HCT116 (cell line): ENCODE measurements at regions not wholly inside any gene's neighbourhood (a gene's known extent, or its start where the extent isn't known, plus 50 kb on each side); places are given as distances from the start of the nearest gene placed in this dataset.

Source experiments
- ATAC-seq: fragments of 200-7000 bp; cut with Tn5 transposase; 2 replicates; pipeline ENCODE4 v1.9.1; 2020; ENCODE audit warnings: mild to moderate bottlenecking, moderate library complexity
- BruUV-seq: library from RNA; stranded (reverse); fragments of 400-500 nt; replicated peaks from 2 replicates; lab custom pipeline; 2021; lab: Mats Ljungman, UMichigan
- CTCF ChIA-PET: fragments of 300-600 bp; sonication (Branson Sonifier 250); formaldehyde crosslinking; loops from one replicate; lab custom pipeline; 2021; ENCODE audit warnings: antibody characterized with exemption; lab: Charles Lee
- POLR2A ChIA-PET: fragments of 300-600, 350-600 bp; sonication (Branson Sonifier 250); formaldehyde crosslinking; loops from one replicate; lab custom pipeline; 2021; ENCODE audit warnings: antibody characterized with exemption; lab: Charles Lee
- RAD21 ChIA-PET, 2 experiments: fragments of 300-600 bp; sonication (Branson Sonifier 250); formaldehyde crosslinking; loops; one replicate each; lab custom pipeline; 2023; ENCODE audit warnings: low total read pairs in 2 of 2; ENCODE audit not compliant: uncharacterized antibody in 2 of 2, unreplicated experiment in 2 of 2, low non-redundant PET in 1 of 2; lab: Charles Lee
- DNase-seq: peaks from one replicate; pipeline ENCODE4 v3.0.0-alpha.2; 2010; ENCODE audit warnings: low read depth, low spot score
- H2AFZ ChIP-seq: fragments of 200-600 bp; shearing (Covaris generic), sonication (generic); 2 replicates; pipeline ENCODE4 v1.6.1; 2017; ENCODE audit warnings: low read depth, mixed run types, mixed read lengths, antibody characterized with exemption, low read length; ENCODE audit not compliant: poor library complexity, severe bottlenecking
- H3K27ac ChIP-seq: 2 replicates; pipeline ENCODE4 v1.5.1; 2012; ENCODE audit warnings: low read depth, low read length
- H3K27me3 ChIP-seq: fragments of 200-600 bp; sonication (generic); 2 replicates; pipeline ENCODE4 v1.6.1; 2016; ENCODE audit warnings: mixed run types, low read length, mixed read lengths; ENCODE audit not compliant: insufficient read depth
- H3K36me3 ChIP-seq, 2 experiments: fragments of 200-500 bp in 1 of 2; fragments of 200-600 bp in 1 of 2; sonication (Bioruptor generic) in 1 of 2; sonication (generic) in 1 of 2; 2 replicates each; pipeline versions ENCODE4 v1.5.1 to v1.6.1; 2014 to 2016; ENCODE audit warnings: low read length in 2 of 2, inconsistent platforms in 1 of 2, mixed read lengths in 1 of 2, mixed run types in 1 of 2; ENCODE audit not compliant: insufficient read depth in 2 of 2, control insufficient read depth in 1 of 2
- H3K4me1 ChIP-seq, 2 experiments: fragments of 200-600 bp in 1 of 2; sonication (generic) in 1 of 2; 2 replicates each; pipeline versions ENCODE4 v1.5.1 to v1.6.1; 2012 to 2017; ENCODE audit warnings: low read length in 2 of 2, inconsistent platforms in 1 of 2, mild to moderate bottlenecking in 1 of 2, mixed read lengths in 1 of 2, mixed run types in 1 of 2, moderate library complexity in 1 of 2; ENCODE audit not compliant: insufficient read depth in 2 of 2, control insufficient read depth in 1 of 2
- H3K4me2 ChIP-seq: fragments of 200-600 bp; sonication (generic); 2 replicates; pipeline ENCODE4 v1.6.1; 2017; ENCODE audit warnings: mixed run types, low read length, mixed read lengths
- H3K4me3 ChIP-seq, 2 experiments: fragments of 200-600 bp in 1 of 2; sonication (generic) in 1 of 2; replicated peaks in 1 of 2; 2 replicates each; pipeline ENCODE4 v1.5.1; 2011 to 2016; ENCODE audit warnings: low read length in 2 of 2, control low read depth in 1 of 2, low read depth in 1 of 2, mild to moderate bottlenecking in 1 of 2, mixed read lengths in 1 of 2, mixed run types in 1 of 2
- H3K79me2 ChIP-seq: fragments of 200-600 bp; sonication (generic); 2 replicates; pipeline ENCODE4 v1.6.1; 2017; ENCODE audit warnings: mild to moderate bottlenecking, mixed run types, low read length, moderate library complexity, mixed read lengths; ENCODE audit not compliant: insufficient read depth
- H3K9ac ChIP-seq: fragments of 200-600 bp; sonication (generic); 2 replicates; pipeline ENCODE4 v1.6.1; 2016; ENCODE audit warnings: low read length, mixed read lengths
- H3K9me2 ChIP-seq: fragments of 200-600 bp; sonication (generic), shearing (Covaris generic); 2 replicates; pipeline ENCODE4 v1.6.1; 2017; ENCODE audit warnings: mixed run types, mild to moderate bottlenecking, moderate library complexity; ENCODE audit not compliant: insufficient read depth
- H3K9me3 ChIP-seq, 2 experiments: fragments of 200-500 bp in 1 of 2; fragments of 200-600 bp in 1 of 2; sonication (Bioruptor generic) in 1 of 2; sonication (generic) in 1 of 2; 2 replicates each; pipeline ENCODE4 v1.6.1; 2014 to 2017; ENCODE audit warnings: low read length in 2 of 2, mixed read lengths in 2 of 2, inconsistent platforms in 1 of 2, low read depth in 1 of 2, mild to moderate bottlenecking in 1 of 2, mixed run types in 1 of 2, moderate library complexity in 1 of 2; ENCODE audit not compliant: control insufficient read depth in 1 of 2, insufficient read depth in 1 of 2
- H4K20me1 ChIP-seq: fragments of 200-600 bp; sonication (generic), shearing (Covaris generic); 2 replicates; pipeline ENCODE4 v1.6.1; 2017; ENCODE audit warnings: mixed run types, mild to moderate bottlenecking, moderate library complexity; ENCODE audit not compliant: insufficient read depth
- CEBPB ChIP-seq: IDR thresholded peaks from 2 replicates; pipeline ENCODE4 v1.6.1; 2012; ENCODE audit warnings: low read depth
- ELF1 ChIP-seq: IDR thresholded peaks from 2 replicates; pipeline ENCODE4 v1.6.1; 2012; ENCODE audit warnings: low read depth, borderline replicate concordance
- EZH2phosphoT487 ChIP-seq: fragments of 200-600 bp; IDR thresholded peaks from 2 replicates; pipeline ENCODE4 v1.6.1; 2018; ENCODE audit warnings: antibody characterized with exemption, borderline replicate concordance
- FOSL1 ChIP-seq: IDR thresholded peaks from 2 replicates; pipeline ENCODE4 v1.6.1; 2012; ENCODE audit warnings: low read depth
- JUND ChIP-seq: IDR thresholded peaks from 2 replicates; pipeline ENCODE4 v1.6.1; 2012
- RAD21 ChIP-seq: IDR thresholded peaks from 2 replicates; pipeline ENCODE4 v1.6.1; 2012; ENCODE audit warnings: low read depth, mild to moderate bottlenecking
- SIN3A ChIP-seq: IDR thresholded peaks from 2 replicates; pipeline ENCODE4 v1.6.1; 2012; ENCODE audit warnings: low read depth
- SP1 ChIP-seq: IDR thresholded peaks from 2 replicates; pipeline ENCODE4 v1.6.1; 2012; ENCODE audit warnings: low read depth
- YY1 ChIP-seq: IDR thresholded peaks from 2 replicates; pipeline ENCODE4 v1.6.1; 2011; ENCODE audit warnings: low read length, low read depth, moderate library complexity, mild to moderate bottlenecking; ENCODE audit not compliant: insufficient replicate concordance; ENCODE audit errors: extremely low read depth
- ZFX ChIP-seq: fragments of 450-650 bp; IDR thresholded peaks from 2 replicates; pipeline ENCODE4 v1.6.1; 2017
- ZNF274 ChIP-seq: fragments of 200-500 bp; sonication (Bioruptor generic); IDR thresholded peaks from 2 replicates; pipeline ENCODE4 v1.6.1; 2014; ENCODE audit warnings: mild to moderate bottlenecking, low read depth, low read length, inconsistent platforms
- intact Hi-C: fragments of 100-400 bp; cut with micrococcal nuclease; formaldehyde crosslinking; loops from 2 replicates; pipeline ENCODE4 v1.10.0; 2022
- TF ChIP-seq, protein P1 (sequence below): IDR thresholded peaks from 2 replicates; pipeline ENCODE4 v1.6.1; 2012; ENCODE audit warnings: low read depth
- TF ChIP-seq, protein P2 (sequence below): IDR thresholded peaks from 2 replicates; pipeline ENCODE4 v1.6.1; 2012
- TF ChIP-seq, protein P3 (sequence below): IDR thresholded peaks from 2 replicates; pipeline ENCODE4 v1.6.1; 2012
- TF ChIP-seq, protein P4 (sequence below), 3 experiments: fragments of 200-600 bp in 1 of 3; sonication (generic) in 1 of 3; IDR thresholded peaks in 2 of 3; conservative IDR thresholded peaks in 1 of 3; 2 replicates each; pipeline ENCODE4 v1.5.1; 2012 to 2017; ENCODE audit warnings: low read depth in 2 of 3, low read length in 2 of 3, antibody characterized with exemption in 1 of 3, borderline replicate concordance in 1 of 3, control low read depth in 1 of 3, mild to moderate bottlenecking in 1 of 3, mixed read lengths in 1 of 3, mixed run types in 1 of 3, moderate library complexity in 1 of 3; ENCODE audit not compliant: insufficient read depth in 1 of 3

DNA sequence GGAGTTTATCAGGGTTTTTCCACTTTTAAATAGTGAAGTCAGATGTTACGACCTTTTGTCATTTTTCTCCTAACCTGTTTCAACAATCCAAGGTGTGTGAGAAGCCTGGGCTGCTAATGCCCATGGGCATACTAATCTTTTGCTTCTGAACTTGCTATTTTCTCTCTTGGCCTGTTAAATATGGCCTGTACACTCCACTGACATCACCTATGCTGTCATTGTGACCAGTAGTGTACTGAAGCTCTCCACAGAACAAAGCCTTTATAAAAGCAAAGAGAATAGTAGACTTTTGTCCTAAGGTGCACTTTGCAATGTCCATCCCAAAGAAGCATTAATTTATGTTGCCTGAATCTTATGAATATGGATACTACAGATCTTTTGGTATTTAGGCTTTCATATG is 1490.5 kb downstream of the STIM2 start:
- intact Hi-C loops: no loop called here
- TF ChIP-seq JUND: no peak
- TF ChIP-seq ZFX: no peak
- TF ChIP-seq EZH2phosphoT487: no peak
- TF ChIP-seq ZNF274: no peak
- TF ChIP-seq, all 23 proteins: peak for 0
- no peak overlapping the region for H3K4me2 ChIP-seq
- ATAC-seq (no peak), DNase-seq (no peak)
- BruUV-seq: no TSS peak
- H3K79me2 ChIP-seq: no peaks in the 10 kb centered on the region
- RAD21 ChIA-PET: no interaction called here
- H2AFZ ChIP-seq: no peak overlapping the region
- no peak overlapping the region for H3K4me3 ChIP-seq
- no peaks in the 10 kb centered on the region for H3K27me3 ChIP-seq
- no peaks in the 10 kb centered on the region for H3K9me3 ChIP-seq
- H4K20me1 ChIP-seq: no peaks in the 10 kb centered on the region
- H3K9me2 ChIP-seq: no peaks in the 10 kb centered on the region
- H3K27ac ChIP-seq: no peak overlapping the region
- H3K4me1 ChIP-seq: no peaks in the 10 kb centered on the region
- POLR2A ChIA-PET: no interaction called here
- H3K36me3 ChIP-seq: no peaks in the 10 kb centered on the region
- CTCF ChIA-PET: no interaction called here
- no peak overlapping the region for H3K9ac ChIP-seq

DNA sequence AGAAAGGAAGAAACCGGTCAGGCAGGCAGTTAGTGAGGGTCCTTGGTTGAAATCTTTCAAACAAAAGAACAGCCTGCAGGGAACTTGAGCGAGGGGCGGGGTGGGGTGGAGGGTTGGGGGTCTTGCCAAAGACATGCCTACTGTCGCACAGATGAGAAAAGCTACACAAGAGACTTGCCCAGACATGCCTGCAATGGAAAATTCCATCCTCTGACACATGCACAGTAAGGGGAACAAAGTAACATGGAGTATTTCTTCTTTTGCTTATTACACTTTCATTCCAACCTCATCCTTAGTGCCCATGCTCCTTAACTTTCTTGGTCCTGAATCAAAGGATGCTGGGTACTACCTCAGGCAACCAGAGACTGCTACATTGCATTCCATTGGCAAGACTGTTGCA is 1491.2 kb downstream of the STIM2 start:
- Histone ChIP-seq H3K4me1 (no peaks in the 10 kb centered on the region), H2AFZ (no peak overlapping the region), H3K4me2 (no peak overlapping the region), H3K27ac (no peak overlapping the region), H3K36me3 (no peaks in the 10 kb centered on the region), H3K27me3 (no peaks in the 10 kb centered on the region), H3K9ac (no peak overlapping the region), H3K79me2 (no peaks in the 10 kb centered on the region), H3K9me2 (no peaks in the 10 kb centered on the region), H3K4me3 (no peak overlapping the region), H4K20me1 (no peaks in the 10 kb centered on the region), H3K9me3 (no peaks in the 10 kb centered on the region)
- no TSS peak for BruUV-seq
- intact Hi-C loops: no loop called here
- ChIA-PET RAD21 (no interaction called here), CTCF (no interaction called here), POLR2A (no interaction called here)
- TF ChIP-seq SIN3A (no peak), YY1 (no peak), ZFX (no peak), CEBPB (no peak), FOSL1 (no peak), ELF1 (no peak), RAD21 (no peak), SP1 (no peak), JUND (no peak)
- TF ChIP-seq, protein P1, sequence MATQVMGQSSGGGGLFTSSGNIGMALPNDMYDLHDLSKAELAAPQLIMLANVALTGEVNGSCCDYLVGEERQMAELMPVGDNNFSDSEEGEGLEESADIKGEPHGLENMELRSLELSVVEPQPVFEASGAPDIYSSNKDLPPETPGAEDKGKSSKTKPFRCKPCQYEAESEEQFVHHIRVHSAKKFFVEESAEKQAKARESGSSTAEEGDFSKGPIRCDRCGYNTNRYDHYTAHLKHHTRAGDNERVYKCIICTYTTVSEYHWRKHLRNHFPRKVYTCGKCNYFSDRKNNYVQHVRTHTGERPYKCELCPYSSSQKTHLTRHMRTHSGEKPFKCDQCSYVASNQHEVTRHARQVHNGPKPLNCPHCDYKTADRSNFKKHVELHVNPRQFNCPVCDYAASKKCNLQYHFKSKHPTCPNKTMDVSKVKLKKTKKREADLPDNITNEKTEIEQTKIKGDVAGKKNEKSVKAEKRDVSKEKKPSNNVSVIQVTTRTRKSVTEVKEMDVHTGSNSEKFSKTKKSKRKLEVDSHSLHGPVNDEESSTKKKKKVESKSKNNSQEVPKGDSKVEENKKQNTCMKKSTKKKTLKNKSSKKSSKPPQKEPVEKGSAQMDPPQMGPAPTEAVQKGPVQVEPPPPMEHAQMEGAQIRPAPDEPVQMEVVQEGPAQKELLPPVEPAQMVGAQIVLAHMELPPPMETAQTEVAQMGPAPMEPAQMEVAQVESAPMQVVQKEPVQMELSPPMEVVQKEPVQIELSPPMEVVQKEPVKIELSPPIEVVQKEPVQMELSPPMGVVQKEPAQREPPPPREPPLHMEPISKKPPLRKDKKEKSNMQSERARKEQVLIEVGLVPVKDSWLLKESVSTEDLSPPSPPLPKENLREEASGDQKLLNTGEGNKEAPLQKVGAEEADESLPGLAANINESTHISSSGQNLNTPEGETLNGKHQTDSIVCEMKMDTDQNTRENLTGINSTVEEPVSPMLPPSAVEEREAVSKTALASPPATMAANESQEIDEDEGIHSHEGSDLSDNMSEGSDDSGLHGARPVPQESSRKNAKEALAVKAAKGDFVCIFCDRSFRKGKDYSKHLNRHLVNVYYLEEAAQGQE: no peak
- TF ChIP-seq, protein P2, sequence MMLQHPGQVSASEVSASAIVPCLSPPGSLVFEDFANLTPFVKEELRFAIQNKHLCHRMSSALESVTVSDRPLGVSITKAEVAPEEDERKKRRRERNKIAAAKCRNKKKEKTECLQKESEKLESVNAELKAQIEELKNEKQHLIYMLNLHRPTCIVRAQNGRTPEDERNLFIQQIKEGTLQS: no peak
- TF ChIP-seq, protein P3, sequence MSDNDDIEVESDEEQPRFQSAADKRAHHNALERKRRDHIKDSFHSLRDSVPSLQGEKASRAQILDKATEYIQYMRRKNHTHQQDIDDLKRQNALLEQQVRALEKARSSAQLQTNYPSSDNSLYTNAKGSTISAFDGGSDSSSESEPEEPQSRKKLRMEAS: no peak
- TF ChIP-seq, protein P4, sequence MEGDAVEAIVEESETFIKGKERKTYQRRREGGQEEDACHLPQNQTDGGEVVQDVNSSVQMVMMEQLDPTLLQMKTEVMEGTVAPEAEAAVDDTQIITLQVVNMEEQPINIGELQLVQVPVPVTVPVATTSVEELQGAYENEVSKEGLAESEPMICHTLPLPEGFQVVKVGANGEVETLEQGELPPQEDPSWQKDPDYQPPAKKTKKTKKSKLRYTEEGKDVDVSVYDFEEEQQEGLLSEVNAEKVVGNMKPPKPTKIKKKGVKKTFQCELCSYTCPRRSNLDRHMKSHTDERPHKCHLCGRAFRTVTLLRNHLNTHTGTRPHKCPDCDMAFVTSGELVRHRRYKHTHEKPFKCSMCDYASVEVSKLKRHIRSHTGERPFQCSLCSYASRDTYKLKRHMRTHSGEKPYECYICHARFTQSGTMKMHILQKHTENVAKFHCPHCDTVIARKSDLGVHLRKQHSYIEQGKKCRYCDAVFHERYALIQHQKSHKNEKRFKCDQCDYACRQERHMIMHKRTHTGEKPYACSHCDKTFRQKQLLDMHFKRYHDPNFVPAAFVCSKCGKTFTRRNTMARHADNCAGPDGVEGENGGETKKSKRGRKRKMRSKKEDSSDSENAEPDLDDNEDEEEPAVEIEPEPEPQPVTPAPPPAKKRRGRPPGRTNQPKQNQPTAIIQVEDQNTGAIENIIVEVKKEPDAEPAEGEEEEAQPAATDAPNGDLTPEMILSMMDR (IDR thresholded peaks at IDR 0.05 in 2 of 3, conservative IDR thresholded peaks at IDR 0.05 in 1 of 3; ENCODE audit: borderline replicate concordance in 1 of 3, insufficient read depth in 1 of 3, low read depth in 2 of 3, low read length in 2 of 3): no peak
- DNase-seq: no peak
- ATAC-seq: no peak
